ENCODE measurements at regions not wholly inside any gene's neighbourhood (a gene's known extent, or its start where the extent isn't known, plus 50 kb on each side); places are given as distances from the start of the nearest gene placed in this dataset.

DNA sequence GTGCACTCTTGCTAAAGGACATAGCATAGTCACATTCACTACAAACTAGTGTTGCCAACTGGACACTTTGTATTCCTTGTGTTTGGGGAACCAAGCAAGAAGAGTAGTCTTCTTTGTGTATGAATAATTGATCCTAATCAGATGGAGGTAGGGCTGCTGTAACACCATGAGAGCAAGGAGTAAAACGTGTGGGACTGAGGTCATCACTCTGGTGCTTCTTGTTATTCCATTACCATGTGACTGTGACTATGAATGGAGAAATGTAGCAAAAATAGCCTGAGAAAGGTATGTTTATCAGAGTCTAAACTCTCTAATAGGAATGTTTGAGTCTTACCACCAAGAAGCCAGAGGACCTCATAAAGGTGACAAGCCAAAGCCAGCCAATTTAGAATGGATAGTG lies 966.9 kb downstream of the TAF11L14 start (continued):
- TF ChIP-seq BCL11A (IDR thresholded peaks at IDR 0.05; ENCODE audit: low read depth in 2 of 2, low read length in 2 of 2) (no peak), TCF12 (IDR thresholded peaks at IDR 0.05; ENCODE audit: low read depth, low read length) (no peak)

Measured in H1 (cell line).